IMR-90 (cell line): ENCODE measurements at regions not wholly inside any gene's neighbourhood (a gene's known extent, or its start where the extent isn't known, plus 50 kb on each side); places are given as distances from the start of the nearest gene placed in this dataset.
"Not testable (repeated sequence)": the region's sequence is repeated elsewhere in the genome, so short reads cannot be mapped to it uniquely, and the experiment has no call there.

Source experiments
- ATAC-seq: fragments of 200-7000 bp; cut with Tn5 transposase; 2 replicates; pipeline ENCODE4 v1.9.1; 2020; ENCODE audit warnings: low read depth, mild to moderate bottlenecking, moderate library complexity
- BruUV-seq: library from RNA; stranded (reverse); fragments of 400-500 nt; replicated peaks from 2 replicates; lab custom pipeline; 2021; lab: Mats Ljungman, UMichigan
- CTCF ChIA-PET: fragments of 300-600 bp; formaldehyde crosslinking; extraction: SDS; loops from one replicate; lab custom pipeline; 2021; ENCODE audit warnings: antibody characterized with exemption; lab: Yijun Ruan, JAX
- POLR2A ChIA-PET: fragments of 300-600 bp; sonication (Branson Sonifier 250); formaldehyde crosslinking; loops from one replicate; lab custom pipeline; 2022; ENCODE audit warnings: antibody characterized with exemption; ENCODE audit not compliant: unreplicated experiment; lab: Charles Lee
- DNase-seq: peaks from one replicate; pipeline ENCODE4 v3.0.0; 2013
- H2AFZ ChIP-seq: replicated peaks from 2 replicates; pipeline ENCODE3; 2013; ENCODE audit warnings: low read length, mild to moderate bottlenecking; ENCODE audit not compliant: poor library complexity
- H2AK5ac ChIP-seq: 2 replicates; pipeline ENCODE4 v1.6.1; 2013; ENCODE audit warnings: low read depth, low read length, inconsistent platforms
- H2AK9ac ChIP-seq: replicated peaks from 2 replicates; pipeline ENCODE3; 2013; ENCODE audit warnings: mild to moderate bottlenecking, low read depth, low read length, moderate library complexity; ENCODE audit not compliant: poor library complexity
- H2BK120ac ChIP-seq: 2 replicates; pipeline ENCODE4 v1.6.1; 2013; ENCODE audit warnings: low read depth, low read length, inconsistent platforms
- H2BK15ac ChIP-seq: 3 replicates; pipeline ENCODE4 v1.6.1; 2013; ENCODE audit warnings: low read depth, low read length, inconsistent platforms
- H2BK20ac ChIP-seq: 2 replicates; pipeline ENCODE4 v1.6.1; 2013; ENCODE audit warnings: low read depth, mild to moderate bottlenecking, inconsistent platforms, low read length, moderate library complexity
- H2BK5ac ChIP-seq: 2 replicates; pipeline ENCODE4 v1.6.1; 2013; ENCODE audit warnings: mild to moderate bottlenecking, low read depth, low read length, inconsistent platforms; ENCODE audit not compliant: poor library complexity, severe bottlenecking
- H3K14ac ChIP-seq: replicated peaks from 2 replicates; pipeline ENCODE4 v1.6.1; 2013; ENCODE audit warnings: low read depth, low read length, inconsistent platforms
- H3K18ac ChIP-seq: 2 replicates; pipeline ENCODE4 v1.6.1; 2013; ENCODE audit warnings: low read depth, low read length, control low read depth
- H3K23ac ChIP-seq: 2 replicates; pipeline ENCODE4 v1.6.1; 2013; ENCODE audit warnings: low read depth, low read length, inconsistent platforms
- H3K27ac ChIP-seq: 2 replicates; pipeline ENCODE4 v1.5.1; 2013; ENCODE audit warnings: mild to moderate bottlenecking, control low read depth, low read length; ENCODE audit not compliant: insufficient read depth
- H3K27me3 ChIP-seq: 2 replicates; pipeline ENCODE4 v1.6.1; 2013; ENCODE audit warnings: low read length; ENCODE audit not compliant: control insufficient read depth, insufficient read depth
- H3K36me3 ChIP-seq: 2 replicates; pipeline ENCODE4 v1.6.1; 2013; ENCODE audit warnings: low read length, mixed read lengths; ENCODE audit not compliant: control insufficient read depth, insufficient read depth
- H3K4ac ChIP-seq: 2 replicates; pipeline ENCODE4 v1.6.1; 2013; ENCODE audit warnings: low read depth, low read length, inconsistent platforms
- H3K4me1 ChIP-seq: 2 replicates; pipeline ENCODE4 v1.6.1; 2013; ENCODE audit warnings: low read length, mixed read lengths; ENCODE audit not compliant: control insufficient read depth, insufficient read depth
- H3K4me2 ChIP-seq: 2 replicates; pipeline ENCODE4 v1.6.1; 2013; ENCODE audit warnings: low read depth, mild to moderate bottlenecking, control low read depth, low read length, moderate library complexity
- H3K4me3 ChIP-seq: 2 replicates; pipeline ENCODE4 v1.5.1; 2013; ENCODE audit warnings: low read depth, mild to moderate bottlenecking, control low read depth, low read length, moderate library complexity; ENCODE audit not compliant: insufficient read depth
- H3K56ac ChIP-seq: 2 replicates; pipeline ENCODE4 v1.6.1; 2013; ENCODE audit warnings: low read length, inconsistent platforms; ENCODE audit not compliant: insufficient read depth; ENCODE audit errors: extremely low read depth
- H3K79me1 ChIP-seq, 2 experiments: 2 replicates each; pipeline ENCODE4 v1.6.1; 2013; ENCODE audit warnings: low read length in 2 of 2, inconsistent platforms in 1 of 2, low read depth in 1 of 2
- H3K9ac ChIP-seq: 2 replicates; pipeline ENCODE4 v1.6.1; 2013; ENCODE audit warnings: low read depth, low read length, control low read depth
- H3K9me1 ChIP-seq: 2 replicates; pipeline ENCODE4 v1.6.1; 2013; ENCODE audit warnings: low read length, inconsistent platforms; ENCODE audit not compliant: insufficient read depth
- H3K9me3 ChIP-seq: 2 replicates; pipeline ENCODE4 v1.6.1; 2013; ENCODE audit warnings: low read length; ENCODE audit not compliant: control insufficient read depth, insufficient read depth
- H4K20me1 ChIP-seq: 2 replicates; pipeline ENCODE4 v1.6.1; 2013; ENCODE audit warnings: low read length, inconsistent platforms; ENCODE audit not compliant: insufficient read depth
- H4K5ac ChIP-seq: 2 replicates; pipeline ENCODE4 v1.6.1; 2013; ENCODE audit warnings: mild to moderate bottlenecking, low read depth, low read length, control low read depth
- H4K8ac ChIP-seq, 2 experiments: 2 replicates each; pipeline ENCODE4 v1.6.1; 2013; ENCODE audit warnings: low read depth in 2 of 2, low read length in 2 of 2, control low read depth in 1 of 2, inconsistent platforms in 1 of 2
- H4K91ac ChIP-seq: 2 replicates; pipeline ENCODE4 v1.6.1; 2013; ENCODE audit warnings: low read depth, low read length, inconsistent platforms; ENCODE audit not compliant: insufficient read depth
- CHD1 ChIP-seq: IDR thresholded peaks from 2 replicates; pipeline ENCODE4 v1.6.1; 2012; ENCODE audit warnings: low read depth, low read length, improper control_type of control experiment
- MAFK ChIP-seq: IDR thresholded peaks from 2 replicates; pipeline ENCODE4 v1.6.1; 2012; ENCODE audit warnings: low read depth, low read length, improper control_type of control experiment
- MXI1 ChIP-seq: IDR thresholded peaks from 2 replicates; pipeline ENCODE4 v1.6.1; 2012; ENCODE audit warnings: low read depth, mild to moderate bottlenecking, low read length, moderate library complexity, borderline replicate concordance
- RAD21 ChIP-seq: IDR thresholded peaks from 2 replicates; pipeline ENCODE4 v1.6.1; 2012; ENCODE audit warnings: low read length, improper control_type of control experiment
- RCOR1 ChIP-seq: IDR thresholded peaks from 2 replicates; pipeline ENCODE4 v1.6.1; 2012; ENCODE audit warnings: mild to moderate bottlenecking, low read length, improper control_type of control experiment; ENCODE audit not compliant: insufficient replicate concordance
- SMC3 ChIP-seq: fragments of 150-350 bp; IDR thresholded peaks from 2 replicates; pipeline ENCODE4 v1.6.1; 2016; ENCODE audit warnings: low read depth, mild to moderate bottlenecking, antibody characterized with exemption, low read length, moderate library complexity
- WGBS, 2 experiments: methylation state at CpG; one replicate each; pipeline versions ENCODE4 v1.1.5 to v1.1.7; 2013; ENCODE audit warnings: missing lambda C conversion rate in 2 of 2; ENCODE audit not compliant: insufficient read length in 1 of 2; ENCODE audit errors: extremely low coverage in 2 of 2; 5-methylcytosine and 5-hydroxymethylcytosine counted together
- dilution Hi-C: fragments of 300-500 bp; cut with HindIII; formaldehyde crosslinking; loops from one replicate; pipeline ENCODE4 v1.14.3; 2018; ENCODE audit warnings: low sequenced_read_pairs; ENCODE audit not compliant: unreplicated experiment
- in situ Hi-C: fragments of 300-500 bp; cut with MboI; formaldehyde crosslinking; loops from 3 replicates; pipeline ENCODE4 v1.14.3; 2019; ENCODE audit warnings: low sequenced_read_pairs, inconsistent platforms, mixed read lengths
- intact Hi-C: fragments of 100-400 bp; cut with micrococcal nuclease; formaldehyde crosslinking; loops from 2 replicates; pipeline ENCODE4 v1.10.0; 2022

- Histone ChIP-seq H3K4me3 (no peak overlapping the region), H3K23ac (no peak overlapping the region), H2AFZ (no peak overlapping the region), H3K56ac (no peak overlapping the region), H3K4me2 (no peak overlapping the region), H4K5ac (no peak overlapping the region), H3K14ac (no peak overlapping the region), H3K9me1 (no peaks in the 10 kb centered on the region), H3K4me1 (no peaks in the 10 kb centered on the region), H2BK15ac (no peak overlapping the region), H3K27ac (no peak overlapping the region), H2AK5ac (no peak overlapping the region), H3K9ac (no peak overlapping the region), H3K4ac (no peak overlapping the region), H3K27me3 (peaks cover 22% of the 10 kb centered on the region), H4K91ac (no peak overlapping the region), H3K18ac (no peak overlapping the region), H2BK120ac (no peak overlapping the region), H4K8ac (no peak overlapping the region), H3K9me3 (no peaks in the 10 kb centered on the region), H3K79me1 (no peaks in the 10 kb centered on the region), H2BK20ac (no peak overlapping the region), H2AK9ac (no peak overlapping the region), H2BK5ac (no peak overlapping the region), H3K36me3 (no peaks in the 10 kb centered on the region), H4K20me1 (no peaks in the 10 kb centered on the region)
- POLR2A ChIA-PET = no interaction called here
- no TSS peak for BruUV-seq
- WGBS, 2 experiments = no CpG with 5 or more reads among the region's 1 CpG
- TF ChIP-seq CHD1 (no peak), SMC3 (no peak), RAD21 (no peak), RCOR1 (no peak), MAFK (no peak), MXI1 (no peak)
- dilution Hi-C loops = no loop called here
- DNase-seq (no peak), ATAC-seq (no peak)
- intact Hi-C loops = no loop called here
- in situ Hi-C loops = no loop called here
- CTCF ChIA-PET = no interaction called here
These were observed 125.6 kb upstream of the VPREB1 start for GRCh38 chr22:22118987-22119386.

- H2AK9ac ChIP-seq, in situ Hi-C loops, H3K9me1 ChIP-seq, intact Hi-C loops, H3K18ac ChIP-seq, H4K91ac ChIP-seq, POLR2A ChIA-PET, H3K4me1 ChIP-seq, H3K4me2 ChIP-seq, H3K23ac ChIP-seq, H3K14ac ChIP-seq, BruUV-seq, H3K79me1 ChIP-seq, H4K5ac ChIP-seq, H2AK5ac ChIP-seq, H3K9ac ChIP-seq, DNase-seq, dilution Hi-C loops, H4K8ac ChIP-seq, H3K36me3 ChIP-seq, ATAC-seq, H3K9me3 ChIP-seq, H3K27ac ChIP-seq, H3K56ac ChIP-seq, CTCF ChIA-PET, H4K20me1 ChIP-seq, H2BK20ac ChIP-seq, H2BK15ac ChIP-seq, H3K4ac ChIP-seq, H3K4me3 ChIP-seq, H2BK5ac ChIP-seq, H2AFZ ChIP-seq, H2BK120ac ChIP-seq: not testable (repeated sequence)
- peaks cover 16% of the 10 kb centered on the region for H3K27me3 ChIP-seq
- WGBS, 2 experiments = 29% methylated on average over 8 of the region's 54 CpGs; no CpG with 5 or more reads in 1 of the 2 experiments
These were observed 126.6 kb upstream of the VPREB1 start for GRCh38 chr22:22117864-22118544.
